CD14-positive monocyte (primary cell): ENCODE measurements at regions not wholly inside any gene's neighbourhood (a gene's known extent, or its start where the extent isn't known, plus 50 kb on each side); places are given as distances from the start of the nearest gene placed in this dataset.

Experiments used
- DNase-seq, 3 donors: peaks; one replicate each; pipeline ENCODE4 v3.0.0-alpha.2; 2011 to 2022
- H2AFZ ChIP-seq: 2 replicates; pipeline ENCODE4 v1.6.0; 2012; ENCODE audit warnings: mild to moderate bottlenecking, low read depth, low read length, inconsistent platforms; ENCODE audit not compliant: insufficient read depth, poor library complexity, severe bottlenecking
- H3K27ac ChIP-seq, 2 donors: 1 replicate in 1 of 2; 2 replicates in 1 of 2; pipeline ENCODE4 v1.5.1; 2012 to 2013; ENCODE audit warnings: low read length in 2 of 2, control low read depth in 1 of 2, inconsistent platforms in 1 of 2, low read depth in 1 of 2, mild to moderate bottlenecking in 1 of 2
- H3K27me3 ChIP-seq, 2 donors: one replicate each; pipeline versions ENCODE4 v1.6.0 to v1.6.1; 2011 to 2013; ENCODE audit warnings: low read length in 2 of 2; ENCODE audit not compliant: control insufficient read depth in 2 of 2, insufficient read depth in 2 of 2
- H3K36me3 ChIP-seq, 2 donors: replicated peaks in 1 of 2; 1 replicate in 1 of 2; 2 replicates in 1 of 2; pipeline versions ENCODE4 v1.5.1 to v1.6.1; 2012 to 2013; ENCODE audit warnings: low read length in 2 of 2, control low read depth in 1 of 2, inconsistent platforms in 1 of 2, mild to moderate bottlenecking in 1 of 2; ENCODE audit not compliant: insufficient read depth in 2 of 2, control insufficient read depth in 1 of 2
- H3K4me1 ChIP-seq, 2 donors: 1 replicate in 1 of 2; 2 replicates in 1 of 2; pipeline versions ENCODE4 v1.5.1 to v1.6.1; 2012 to 2013; ENCODE audit warnings: low read length in 2 of 2, control low read depth in 1 of 2, inconsistent platforms in 1 of 2, mild to moderate bottlenecking in 1 of 2, moderate library complexity in 1 of 2; ENCODE audit not compliant: insufficient read depth in 2 of 2, control insufficient read depth in 1 of 2
- H3K4me2 ChIP-seq: replicated peaks from 2 replicates; pipeline ENCODE3; 2012; ENCODE audit warnings: low read length, moderate library complexity, mild to moderate bottlenecking; ENCODE audit not compliant: poor library complexity, severe bottlenecking; ENCODE audit errors: extremely low read depth
- H3K4me3 ChIP-seq, 3 experiments: fragments of 200-600 bp in 1 of 3; sonication (generic) in 1 of 3; replicated peaks in 1 of 3; 1 replicate in 2 of 3; 2 replicates in 1 of 3; pipeline ENCODE4 v1.5.1; 2011 to 2013; ENCODE audit warnings: low read length in 3 of 3, mild to moderate bottlenecking in 3 of 3, control low read depth in 2 of 3, low read depth in 2 of 3, inconsistent platforms in 1 of 3, moderate library complexity in 1 of 3
- H3K79me2 ChIP-seq: 2 replicates; pipeline ENCODE4 v1.6.0; 2012; ENCODE audit warnings: mild to moderate bottlenecking, control low read depth, inconsistent platforms, low read length, moderate library complexity; ENCODE audit not compliant: insufficient read depth
- H3K9ac ChIP-seq: 2 replicates; pipeline ENCODE4 v1.6.0; 2017; ENCODE audit warnings: low read length, mild to moderate bottlenecking; ENCODE audit not compliant: insufficient read depth, poor library complexity, severe bottlenecking
- H3K9me3 ChIP-seq, 2 donors: replicated peaks in 1 of 2; 1 replicate in 1 of 2; 2 replicates in 1 of 2; pipeline versions ENCODE4 v1.5.1 to v1.6.1; 2012 to 2013; ENCODE audit warnings: low read length in 2 of 2, control low read depth in 1 of 2; ENCODE audit not compliant: control insufficient read depth in 1 of 2, insufficient read depth in 1 of 2
- H4K20me1 ChIP-seq: 2 replicates; pipeline ENCODE4 v1.6.0; 2012; ENCODE audit warnings: mild to moderate bottlenecking, low read length, control low read depth, moderate library complexity; ENCODE audit not compliant: insufficient read depth
- H3K27ac Mint-ChIP-seq, 7 donors: one replicate each; pipeline ENCODE4 v1.8.0; 2020; ENCODE audit warnings: mild to moderate bottlenecking in 7 of 7, mixed read lengths in 7 of 7, moderate library complexity in 6 of 7, inconsistent platforms in 2 of 7
- H3K27me3 Mint-ChIP-seq, 3 donors: one replicate each; pipeline ENCODE4 v1.8.0; 2021 to 2022; ENCODE audit warnings: low read depth in 3 of 3, mild to moderate bottlenecking in 3 of 3, mixed read lengths in 3 of 3, moderate library complexity in 3 of 3, inconsistent platforms in 1 of 3
- H3K36me3 Mint-ChIP-seq, 2 donors: one replicate each; pipeline ENCODE4 v1.8.0; 2020; ENCODE audit warnings: mixed read lengths in 2 of 2, inconsistent platforms in 1 of 2, mild to moderate bottlenecking in 1 of 2
- H3K4me1 Mint-ChIP-seq: one replicate; pipeline ENCODE4 v1.8.0; 2020; ENCODE audit warnings: mild to moderate bottlenecking, mixed read lengths
- H3K4me3 Mint-ChIP-seq, 2 donors: one replicate each; pipeline ENCODE4 v1.8.0; 2020; ENCODE audit warnings: mild to moderate bottlenecking in 2 of 2, mixed read lengths in 2 of 2, moderate library complexity in 1 of 2
- H3K9me3 Mint-ChIP-seq, 7 donors: one replicate each; pipeline ENCODE4 v1.8.0; 2020 to 2022; ENCODE audit warnings: mixed read lengths in 7 of 7, mild to moderate bottlenecking in 6 of 7, moderate library complexity in 6 of 7, inconsistent platforms in 2 of 7
- WGBS: methylation state at CpG from one replicate; pipeline ENCODE4 v1.1.5; 2013; ENCODE audit warnings: missing lambda C conversion rate; ENCODE audit not compliant: insufficient coverage; 5-methylcytosine and 5-hydroxymethylcytosine counted together
- intact Hi-C, 2 donors: fragments of 100-400 bp; cut with micrococcal nuclease; formaldehyde crosslinking; loops; one replicate each; pipeline versions ENCODE4 v1.15.0 to v1.15.1; 2023
- TF ChIP-seq, protein P1 (sequence below): fragments of 200-600 bp; IDR thresholded peaks from one replicate; pipeline ENCODE4 v1.8.0; 2022; ENCODE audit warnings: antibody characterized with exemption, mild to moderate bottlenecking

DNA sequence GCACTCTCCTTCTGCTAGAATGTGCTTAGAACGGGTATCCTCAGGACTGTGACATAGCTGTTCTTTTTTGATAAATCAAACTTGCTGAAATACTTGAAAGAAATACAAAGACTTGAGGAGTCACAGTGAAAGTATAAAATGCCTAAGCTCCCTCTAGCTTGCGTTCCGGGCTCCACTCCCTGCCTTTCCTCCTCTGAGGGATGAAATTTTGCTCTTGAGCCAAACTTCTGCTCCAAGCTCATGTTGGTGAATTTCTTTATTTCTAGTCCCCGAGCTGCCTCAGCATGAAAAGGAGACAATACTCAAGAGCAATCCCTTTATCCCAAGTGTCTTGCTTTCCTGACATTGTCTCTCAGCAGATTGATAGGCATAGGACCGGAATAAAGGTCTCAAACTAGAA lies 499.6 kb upstream of the ADARB2 start:
- H3K4me3 Mint-ChIP-seq: no peak overlapping the region
- peaks cover 0 to 5% of the 10 kb centered on the region in 2 donors for H3K9me3 ChIP-seq
- no peaks in the 10 kb centered on the region for H3K36me3 ChIP-seq
- no peak overlapping the region for H3K27ac Mint-ChIP-seq
- 93% methylated on average over 3 of the region's 5 CpGs for WGBS
- intact Hi-C loops: no loop called here
- H3K4me2 ChIP-seq: no peak overlapping the region
- no peaks in the 10 kb centered on the region for H3K4me1 Mint-ChIP-seq
- H4K20me1 ChIP-seq: no peaks in the 10 kb centered on the region
- TF ChIP-seq, protein P1, sequence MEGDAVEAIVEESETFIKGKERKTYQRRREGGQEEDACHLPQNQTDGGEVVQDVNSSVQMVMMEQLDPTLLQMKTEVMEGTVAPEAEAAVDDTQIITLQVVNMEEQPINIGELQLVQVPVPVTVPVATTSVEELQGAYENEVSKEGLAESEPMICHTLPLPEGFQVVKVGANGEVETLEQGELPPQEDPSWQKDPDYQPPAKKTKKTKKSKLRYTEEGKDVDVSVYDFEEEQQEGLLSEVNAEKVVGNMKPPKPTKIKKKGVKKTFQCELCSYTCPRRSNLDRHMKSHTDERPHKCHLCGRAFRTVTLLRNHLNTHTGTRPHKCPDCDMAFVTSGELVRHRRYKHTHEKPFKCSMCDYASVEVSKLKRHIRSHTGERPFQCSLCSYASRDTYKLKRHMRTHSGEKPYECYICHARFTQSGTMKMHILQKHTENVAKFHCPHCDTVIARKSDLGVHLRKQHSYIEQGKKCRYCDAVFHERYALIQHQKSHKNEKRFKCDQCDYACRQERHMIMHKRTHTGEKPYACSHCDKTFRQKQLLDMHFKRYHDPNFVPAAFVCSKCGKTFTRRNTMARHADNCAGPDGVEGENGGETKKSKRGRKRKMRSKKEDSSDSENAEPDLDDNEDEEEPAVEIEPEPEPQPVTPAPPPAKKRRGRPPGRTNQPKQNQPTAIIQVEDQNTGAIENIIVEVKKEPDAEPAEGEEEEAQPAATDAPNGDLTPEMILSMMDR: no peak
- H3K4me1 ChIP-seq: no peaks in the 10 kb centered on the region
- H3K27me3 Mint-ChIP-seq: peaks cover 0 to 3% (median 0%) of the 10 kb centered on the region in 3 donors
- H3K79me2 ChIP-seq: no peaks in the 10 kb centered on the region
- H3K27ac ChIP-seq: no peak overlapping the region
- H2AFZ ChIP-seq: no peak overlapping the region
- DNase-seq: no peak
- peaks cover 0 to 17% (median 10%) of the 10 kb centered on the region in 7 donors for H3K9me3 Mint-ChIP-seq
- H3K9ac ChIP-seq: no peak overlapping the region
- H3K36me3 Mint-ChIP-seq: no peaks in the 10 kb centered on the region
- H3K27me3 ChIP-seq: no peaks in the 10 kb centered on the region
- H3K4me3 ChIP-seq: no peak overlapping the region

DNA sequence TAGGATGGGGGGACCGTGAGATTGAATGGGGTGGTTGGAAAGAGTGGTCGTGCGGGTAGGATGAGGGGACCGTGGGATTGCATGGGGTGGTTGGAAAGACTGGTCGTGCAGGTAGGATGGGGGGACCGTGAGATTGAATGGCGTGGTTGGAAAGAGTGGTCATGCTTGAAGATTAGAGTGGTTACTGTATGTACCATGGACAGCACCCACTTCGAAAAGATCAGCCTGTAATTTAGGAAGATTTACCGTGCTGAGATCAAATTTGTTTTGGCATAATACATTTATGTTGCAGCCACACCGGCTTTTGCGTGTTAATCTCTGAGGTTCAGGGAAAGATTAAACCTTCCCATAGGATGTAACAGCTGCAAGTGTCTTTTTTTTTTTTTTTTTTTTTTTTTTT lies 495.2 kb upstream of the ADARB2 start:
- intact Hi-C loops: no loop called here

More for the DNA sequence above, 495.2 kb upstream of the ADARB2 start:
- 87% methylated on average over 10 of the region's 11 CpGs for WGBS
- peaks cover 0 to 14% (median 6%) of the 10 kb centered on the region in 7 donors for H3K9me3 Mint-ChIP-seq
- Histone ChIP-seq H4K20me1 (no peaks in the 10 kb centered on the region), H3K9me3 (peaks cover 6 to 7% of the 10 kb centered on the region in 2 donors), H3K4me2 (no peak overlapping the region), H3K27ac (no peak overlapping the region), H3K4me3 (no peak overlapping the region), H3K27me3 (no peaks in the 10 kb centered on the region), H3K79me2 (no peaks in the 10 kb centered on the region), H3K4me1 (no peaks in the 10 kb centered on the region), H3K36me3 (no peaks in the 10 kb centered on the region), H3K9ac (no peak overlapping the region), H2AFZ (no peak overlapping the region)
- no peak overlapping the region for H3K4me3 Mint-ChIP-seq
- DNase-seq: no peak
- TF ChIP-seq, protein P1: no peak
- H3K36me3 Mint-ChIP-seq: no peaks in the 10 kb centered on the region
- H3K4me1 Mint-ChIP-seq: no peaks in the 10 kb centered on the region
- no peak overlapping the region for H3K27ac Mint-ChIP-seq
- H3K27me3 Mint-ChIP-seq: peaks cover 0 to 3% (median 1%) of the 10 kb centered on the region in 3 donors
